Renal cortical epithelial cell (primary cell): ENCODE measurements at regions not wholly inside any gene's neighbourhood (a gene's known extent, or its start where the extent isn't known, plus 50 kb on each side); places are given as distances from the start of the nearest gene placed in this dataset.

Experiments
- DNase-seq: peaks from one replicate; pipeline ENCODE4 v3.0.0-alpha.2; 2011; ENCODE audit warnings: low read depth

GRCh38 chr1:238562341-238562740 is 671.6 kb upstream of the ZP4 start:
- DNase-seq = peak; percentile 65

DNA sequence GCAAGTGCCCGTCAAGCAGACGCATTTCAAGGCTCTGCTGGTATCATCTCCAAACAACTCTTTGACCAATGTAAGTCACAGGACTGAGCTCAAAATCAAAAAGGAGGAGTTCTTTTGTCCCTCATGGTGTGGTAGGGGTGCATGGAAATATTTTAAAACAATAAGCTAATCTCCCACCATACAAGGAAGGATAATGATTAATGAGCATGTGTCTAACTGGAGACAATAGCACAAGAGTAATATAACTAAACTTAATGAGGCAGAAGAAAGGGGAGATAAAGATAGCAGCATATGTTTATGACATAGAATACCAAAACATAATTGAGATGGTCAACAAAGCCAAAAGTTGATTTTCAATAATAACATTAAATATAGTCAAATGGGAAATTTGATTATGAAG is 668.0 kb upstream of the ZP4 start:
- DNase-seq = peak; percentile 11

GRCh38 chr1:238558156-238558555 is 667.4 kb upstream of the ZP4 start:
- DNase-seq = peak; percentile 96

GRCh38 chr1:238552271-238552670 is 661.5 kb upstream of the ZP4 start:
- DNase-seq = peak; percentile 37

DNA sequence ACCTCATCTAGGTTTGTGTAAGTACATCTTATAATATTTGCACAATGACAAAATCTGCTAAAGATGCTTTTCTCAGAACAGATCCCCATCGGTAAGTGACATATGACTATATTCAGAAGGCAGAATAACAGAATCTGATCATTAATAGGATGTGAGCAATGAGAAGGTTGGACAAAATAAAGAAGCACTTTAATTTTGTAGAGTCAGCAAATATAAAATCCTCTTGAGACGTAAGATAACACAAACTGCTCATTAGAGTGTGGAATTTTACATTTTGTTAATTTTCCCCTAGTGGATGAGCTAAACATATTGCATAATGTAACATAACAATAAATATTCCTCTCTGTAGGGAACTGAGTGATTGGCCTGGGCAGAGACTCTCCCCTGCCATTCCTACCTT is 658.4 kb upstream of the ZP4 start:
- no peak for DNase-seq

GRCh38 chr1:238546118-238546517 is 655.4 kb upstream of the ZP4 start:
- no peak for DNase-seq

GRCh38 chr1:238537641-238538040 is 646.9 kb upstream of the ZP4 start:
- DNase-seq = no peak

DNA sequence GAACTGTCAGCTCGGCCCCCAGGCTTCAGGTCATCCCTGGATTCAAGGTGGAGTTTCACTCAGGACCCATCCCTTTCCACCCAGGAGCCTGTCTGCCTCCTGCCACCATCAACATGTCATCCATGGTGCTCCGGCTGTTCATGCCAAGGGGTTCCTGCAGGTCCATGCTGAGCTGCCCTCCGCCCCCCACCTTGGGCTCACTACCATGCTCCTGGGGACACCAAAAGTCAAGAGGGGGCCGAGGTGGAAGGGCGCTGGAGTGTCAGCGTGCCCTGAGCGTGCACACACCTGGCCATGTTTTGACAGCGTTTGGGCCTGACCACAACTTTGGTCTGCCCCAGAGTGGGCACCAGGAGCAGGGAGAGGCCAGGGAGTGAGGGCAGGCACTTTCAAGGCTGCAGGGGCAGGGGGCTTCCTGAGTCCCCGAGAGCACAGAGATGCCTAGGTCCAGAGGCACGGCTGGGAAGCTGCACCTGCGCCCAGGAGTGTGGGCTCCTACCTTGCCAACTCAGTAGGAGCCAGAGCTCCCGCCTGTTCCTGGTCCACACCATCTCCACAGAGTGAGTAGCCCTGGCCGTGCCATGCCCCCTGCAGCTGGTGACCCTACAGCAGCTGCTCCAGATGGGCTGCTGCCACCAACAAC is 639.6 kb upstream of the ZP4 start:
- DNase-seq = no peak

DNA sequence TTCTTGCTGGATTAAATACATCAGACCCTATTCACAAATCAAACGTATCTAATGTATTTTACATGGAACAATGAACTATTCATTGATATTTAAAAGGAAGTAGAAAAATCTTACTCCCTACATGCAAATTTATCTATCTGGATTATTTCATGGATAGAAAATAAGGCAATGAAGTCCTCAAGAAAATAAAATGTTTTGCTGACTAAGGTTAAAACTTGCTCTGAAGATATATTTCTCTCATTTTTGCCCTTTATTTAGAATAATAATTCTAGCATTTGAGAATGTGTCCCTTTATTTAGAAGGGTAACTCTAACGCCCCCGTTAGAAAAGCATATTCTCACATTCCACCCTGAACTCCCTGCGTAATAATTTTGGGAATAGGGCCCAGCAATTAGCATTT is 627.0 kb upstream of the ZP4 start:
- no peak for DNase-seq

GRCh38 chr1:238501290-238501689 is 610.6 kb upstream of the ZP4 start:
- no peak for DNase-seq

- no peak for DNase-seq
Measured at GRCh38 chr1:238499021-238499420, 608.3 kb upstream of the ZP4 start.

- no peak for DNase-seq
Measured at GRCh38 chr1:238492271-238492670, 601.5 kb upstream of the ZP4 start.

- DNase-seq = no peak
Measured at GRCh38 chr1:238491265-238491664, 600.5 kb upstream of the ZP4 start.

DNA sequence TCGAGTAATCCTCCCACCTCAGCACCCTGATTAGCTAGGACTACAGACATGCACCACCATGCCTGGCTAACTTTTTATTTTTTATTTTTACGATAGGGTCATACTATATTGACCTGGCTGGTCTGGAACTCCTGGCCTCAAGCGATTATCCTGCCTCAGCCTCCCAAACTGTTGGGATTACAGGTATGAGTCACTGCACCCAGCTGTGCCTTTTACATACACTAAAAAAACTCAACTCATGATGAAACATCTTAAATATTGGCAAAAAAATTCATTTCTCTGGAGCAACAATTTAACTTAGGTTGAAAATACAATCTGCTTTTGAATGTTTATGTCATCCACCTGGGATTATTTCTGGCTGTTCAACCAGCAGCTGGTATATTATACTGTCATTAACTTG is 598.3 kb upstream of the ZP4 start:
- DNase-seq = no peak

DNA sequence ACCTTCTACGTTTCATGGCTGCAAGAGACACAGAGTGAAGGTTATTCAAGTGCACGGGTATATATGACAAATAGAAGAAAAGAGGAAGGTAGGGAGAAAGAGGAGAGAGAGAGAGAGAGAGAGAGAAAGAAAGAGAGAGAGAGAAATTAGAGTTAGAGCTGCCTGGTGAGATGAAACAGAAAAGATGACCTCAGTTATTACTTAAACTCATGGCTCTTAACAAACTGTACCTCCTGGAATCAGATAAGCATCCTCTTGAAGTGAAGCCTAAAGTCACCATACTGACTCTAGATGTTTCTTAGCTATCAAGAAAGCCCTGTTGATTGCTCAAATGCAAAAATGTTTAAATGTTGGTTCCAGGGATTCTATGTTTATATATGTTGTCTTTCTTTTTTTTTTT is 597.7 kb upstream of the ZP4 start:
- no peak for DNase-seq

DNA sequence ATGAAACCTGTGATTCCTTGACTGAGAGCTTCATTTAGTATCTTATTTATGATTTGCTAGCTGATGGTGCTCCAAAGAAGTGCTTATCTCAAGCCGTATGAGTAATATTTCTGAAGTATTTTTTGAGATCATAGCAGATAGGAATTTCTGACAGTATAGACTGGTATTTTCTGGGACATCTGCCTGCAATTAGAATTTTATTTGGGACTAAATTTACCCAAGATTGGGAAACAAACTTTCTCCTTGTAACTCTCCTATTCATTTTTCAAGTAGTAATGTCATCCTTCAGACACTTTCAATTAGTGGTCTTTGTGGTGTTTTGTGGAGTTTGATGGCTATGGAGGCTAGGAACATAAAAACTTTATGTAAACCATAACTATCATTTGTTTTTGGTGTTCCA is 597.2 kb upstream of the ZP4 start:
- DNase-seq = no peak

GRCh38 chr1:238485912-238486209 is 595.1 kb upstream of the ZP4 start:
- DNase-seq = peak; percentile 63

DNA sequence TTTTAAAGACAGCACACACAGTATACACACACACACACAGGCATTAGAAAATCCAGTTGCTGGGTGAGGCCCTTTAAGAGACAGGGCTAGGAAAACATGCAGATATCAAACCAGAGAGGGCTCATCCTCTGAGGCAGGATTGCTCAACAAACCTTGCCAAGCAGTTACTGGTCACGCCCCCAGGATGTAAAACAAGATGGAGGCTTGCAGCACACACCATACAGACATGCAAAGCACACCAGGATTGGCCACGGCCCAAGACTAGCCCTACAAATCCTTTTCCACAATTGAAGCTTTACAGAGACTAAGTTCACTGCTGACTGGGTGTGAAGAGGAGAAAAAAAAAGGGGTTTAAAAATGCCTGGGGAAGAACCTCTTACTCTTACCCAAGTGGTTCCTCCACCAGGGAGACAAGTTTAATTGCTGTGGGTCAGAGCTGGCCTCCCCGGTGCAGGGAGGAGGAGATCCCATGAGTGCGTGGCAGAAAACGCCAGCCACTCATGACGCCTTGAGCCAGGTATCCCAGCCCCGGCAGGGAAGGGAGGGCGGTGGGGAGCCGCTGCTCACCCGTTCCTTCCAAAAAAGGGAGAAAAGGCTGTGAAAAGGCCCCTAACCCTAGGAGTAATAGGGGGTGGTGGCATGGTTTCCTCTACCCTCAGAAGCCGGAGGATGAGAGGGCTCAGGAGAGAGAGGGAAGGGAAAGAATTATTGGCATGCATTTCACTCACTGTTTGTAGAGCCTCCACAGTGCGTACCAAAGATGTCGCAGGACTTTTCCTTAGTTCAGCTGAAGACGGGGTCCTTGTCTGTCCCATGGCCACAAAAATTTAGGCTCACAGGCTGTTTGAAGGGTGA is 594.6 kb upstream of the ZP4 start:
- DNase-seq = peak; percentile 84

- no peak for DNase-seq
Measured at GRCh38 chr1:238484121-238484520, 593.4 kb upstream of the ZP4 start.

DNA sequence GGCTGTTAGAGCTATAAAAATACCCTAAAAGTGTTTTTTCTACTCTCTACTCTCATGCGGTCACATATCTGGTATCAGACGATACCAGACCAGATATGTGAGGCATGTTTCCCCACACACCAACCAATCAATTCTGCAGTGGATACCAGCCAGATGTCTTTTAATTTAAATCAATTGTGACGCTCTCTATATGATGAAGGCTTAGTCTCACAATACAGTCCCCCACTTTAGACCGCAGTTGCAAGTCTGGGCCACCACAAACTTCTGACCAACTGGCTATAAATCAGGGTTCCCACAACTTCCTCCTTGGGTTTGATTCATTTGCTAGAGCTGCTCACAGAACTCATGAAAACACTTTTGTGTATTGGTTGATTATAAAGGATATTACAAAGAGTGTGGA is 586.1 kb upstream of the ZP4 start:
- DNase-seq = no peak

GRCh38 chr1:238475712-238476111 is 585.0 kb upstream of the ZP4 start:
- DNase-seq = no peak

DNA sequence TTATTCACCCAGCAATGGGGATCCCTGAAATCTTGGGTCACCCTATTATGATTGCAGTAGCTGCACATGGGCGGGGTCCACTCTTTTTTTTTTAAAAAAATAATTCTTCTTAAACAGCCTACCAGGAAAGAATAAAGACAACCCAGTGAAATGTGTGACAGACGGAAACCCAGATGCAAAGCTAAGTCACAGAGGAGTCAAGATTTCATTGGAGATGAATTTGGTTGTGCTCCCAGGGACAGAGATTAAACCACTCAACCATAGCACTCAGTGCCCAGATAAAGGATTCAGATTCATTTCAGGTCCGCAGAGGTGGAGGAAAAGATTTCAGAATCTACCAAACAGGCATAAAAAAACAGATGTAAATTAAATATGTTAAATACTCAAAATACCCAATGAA is 583.5 kb upstream of the ZP4 start:
- no peak for DNase-seq

GRCh38 chr1:238469146-238469631 is 578.5 kb upstream of the ZP4 start:
- DNase-seq = peak; percentile 92

DNA sequence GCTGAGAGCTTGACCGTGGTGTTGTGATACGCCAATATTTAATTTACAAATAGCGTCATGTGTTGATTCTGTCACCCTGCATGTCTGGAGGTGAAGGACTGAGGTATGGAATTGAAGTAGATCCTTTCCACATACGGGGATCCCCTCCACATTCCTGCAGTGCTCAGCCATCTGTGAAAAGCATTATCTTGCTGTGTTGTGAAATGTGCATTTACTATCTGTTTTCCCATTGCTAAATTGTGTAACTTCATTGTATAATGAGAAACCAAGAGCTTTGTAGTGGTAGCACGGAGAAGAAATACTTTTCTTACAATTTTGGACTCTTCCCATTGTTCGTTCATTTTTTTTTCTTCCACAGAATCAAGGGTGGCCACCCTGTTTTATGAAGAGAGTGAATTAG is 577.3 kb upstream of the ZP4 start:
- DNase-seq = peak; percentile 53
